SH-SY5Y (cell line): ENCODE measurements at regions not wholly inside any gene's neighbourhood (a gene's known extent, or its start where the extent isn't known, plus 50 kb on each side); places are given as distances from the start of the nearest gene placed in this dataset.

Experiments
- GATA2 ChIP-seq: IDR thresholded peaks from 2 replicates; pipeline ENCODE4 v1.6.1; 2011; ENCODE audit warnings: mild to moderate bottlenecking, low read depth, low read length
- GATA3 ChIP-seq: IDR thresholded peaks from 2 replicates; pipeline ENCODE4 v1.6.1; 2011; ENCODE audit warnings: low read depth, mild to moderate bottlenecking, low read length, moderate library complexity

DNA sequence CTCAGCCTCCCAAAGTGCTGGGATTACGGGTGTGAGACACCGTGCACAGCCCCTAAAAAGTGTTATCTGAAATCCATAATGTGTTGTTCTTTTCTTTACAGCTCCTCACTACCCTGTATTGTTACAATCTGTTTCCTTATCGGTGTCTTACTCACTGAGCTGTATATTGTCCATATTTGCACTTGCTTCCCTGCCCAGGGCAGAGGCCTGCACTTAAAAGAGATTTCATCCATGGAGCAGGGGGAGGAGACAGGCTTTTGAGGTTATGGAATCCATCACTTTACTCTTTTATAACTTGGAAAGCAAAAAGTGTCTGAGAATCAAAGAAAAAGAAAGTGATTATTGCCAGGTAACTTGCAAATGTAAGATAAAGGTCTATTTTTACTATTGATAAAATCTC, 251.0 kb downstream of the DIO2 start:
- TF ChIP-seq GATA3: no peak
- no peak for TF ChIP-seq GATA2
